NCI-H1092 treated with DMSO at 0.1 percent for 48 hours (cell line): ENCODE measurements at regions not wholly inside any gene's neighbourhood (a gene's known extent, or its start where the extent isn't known, plus 50 kb on each side); places are given as distances from the start of the nearest gene placed in this dataset.

Experiments
- DNase-seq: peaks from one replicate; lab custom pipeline; 2025; lab: John Stamatoyannopoulos, UW

GRCh38 chr6:167566711-167567141 is 241.8 kb downstream of the TTLL2 start:
- no peak for DNase-seq

- DNase-seq, result no peak
These were observed 242.5 kb downstream of the TTLL2 start for GRCh38 chr6:167567142-167568033.

GRCh38 chr6:167568407-167569024 is 243.6 kb downstream of the TTLL2 start:
- no peak for DNase-seq

GRCh38 chr6:167569041-167569805 is 244.3 kb downstream of the TTLL2 start:
- no peak for DNase-seq

- DNase-seq, result no peak
These were observed 245.0 kb downstream of the TTLL2 start for GRCh38 chr6:167569879-167570278.

GRCh38 chr6:167570460-167571400 is 245.8 kb downstream of the TTLL2 start:
- DNase-seq, result no peak

GRCh38 chr6:167571550-167571949 is 246.7 kb downstream of the TTLL2 start:
- no peak for DNase-seq

GRCh38 chr6:167572106-167572505 is 247.2 kb downstream of the TTLL2 start:
- no peak for DNase-seq

GRCh38 chr6:167572841-167573271 is 248.0 kb downstream of the TTLL2 start:
- no peak for DNase-seq

- no peak for DNase-seq
These were observed 248.8 kb downstream of the TTLL2 start for GRCh38 chr6:167573461-167574215.

- DNase-seq, result no peak
These were observed 249.7 kb downstream of the TTLL2 start for GRCh38 chr6:167574431-167575151.

- DNase-seq, result no peak
These were observed 250.3 kb downstream of the TTLL2 start for GRCh38 chr6:167575158-167575696.

GRCh38 chr6:167576050-167576741 is 250.5 kb upstream of the AFDN start:
- DNase-seq, result no peak

- DNase-seq, result no peak
These were observed 249.7 kb upstream of the AFDN start for GRCh38 chr6:167576828-167577503.

- DNase-seq, result no peak
These were observed 248.8 kb upstream of the AFDN start for GRCh38 chr6:167577891-167578361.

GRCh38 chr6:167578371-167578901 is 248.3 kb upstream of the AFDN start:
- no peak for DNase-seq

GRCh38 chr6:167579806-167580618 is 246.7 kb upstream of the AFDN start:
- DNase-seq, result no peak
